LNCaP clone FGC (cell line): ENCODE measurements at regions not wholly inside any gene's neighbourhood (a gene's known extent, or its start where the extent isn't known, plus 50 kb on each side); places are given as distances from the start of the nearest gene placed in this dataset.

Source experiments
- DNase-seq: peaks from one replicate; pipeline ENCODE4 v3.0.0-alpha.2; 2011; ENCODE audit warnings: low read depth
- H3K4me3 ChIP-seq: 2 replicates; pipeline ENCODE4 v1.5.1; 2011; ENCODE audit warnings: mild to moderate bottlenecking, low read depth, low read length, control low read depth
- TF ChIP-seq, protein P1 (sequence below): IDR thresholded peaks from 2 replicates; pipeline ENCODE4 v1.5.1; 2012; ENCODE audit warnings: mild to moderate bottlenecking; ENCODE audit not compliant: control insufficient read depth, insufficient read depth; ENCODE audit errors: extremely low read depth

DNA sequence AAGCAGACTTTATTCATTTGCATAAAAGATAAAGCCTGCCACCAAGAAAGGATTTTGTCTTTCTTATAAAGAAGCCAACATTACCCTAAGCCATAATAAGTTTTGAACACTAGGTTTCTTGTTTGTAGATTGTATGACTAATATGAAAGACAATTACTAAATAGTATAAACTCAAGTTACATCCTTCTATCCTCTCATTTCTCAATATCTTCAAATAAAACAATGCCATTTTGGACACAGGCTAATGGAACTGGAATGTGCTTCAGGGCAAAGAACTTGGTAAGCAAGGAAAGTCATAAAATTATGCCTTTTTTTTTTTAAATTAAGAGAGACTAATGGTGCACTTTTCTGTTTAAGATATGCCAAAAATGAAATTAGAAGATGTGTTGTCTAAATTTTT is 137.7 kb downstream of the DKK1 start:
- no peak for DNase-seq
- TF ChIP-seq, protein P1, sequence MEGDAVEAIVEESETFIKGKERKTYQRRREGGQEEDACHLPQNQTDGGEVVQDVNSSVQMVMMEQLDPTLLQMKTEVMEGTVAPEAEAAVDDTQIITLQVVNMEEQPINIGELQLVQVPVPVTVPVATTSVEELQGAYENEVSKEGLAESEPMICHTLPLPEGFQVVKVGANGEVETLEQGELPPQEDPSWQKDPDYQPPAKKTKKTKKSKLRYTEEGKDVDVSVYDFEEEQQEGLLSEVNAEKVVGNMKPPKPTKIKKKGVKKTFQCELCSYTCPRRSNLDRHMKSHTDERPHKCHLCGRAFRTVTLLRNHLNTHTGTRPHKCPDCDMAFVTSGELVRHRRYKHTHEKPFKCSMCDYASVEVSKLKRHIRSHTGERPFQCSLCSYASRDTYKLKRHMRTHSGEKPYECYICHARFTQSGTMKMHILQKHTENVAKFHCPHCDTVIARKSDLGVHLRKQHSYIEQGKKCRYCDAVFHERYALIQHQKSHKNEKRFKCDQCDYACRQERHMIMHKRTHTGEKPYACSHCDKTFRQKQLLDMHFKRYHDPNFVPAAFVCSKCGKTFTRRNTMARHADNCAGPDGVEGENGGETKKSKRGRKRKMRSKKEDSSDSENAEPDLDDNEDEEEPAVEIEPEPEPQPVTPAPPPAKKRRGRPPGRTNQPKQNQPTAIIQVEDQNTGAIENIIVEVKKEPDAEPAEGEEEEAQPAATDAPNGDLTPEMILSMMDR: no peak
- H3K4me3 ChIP-seq: no peak overlapping the region

DNA sequence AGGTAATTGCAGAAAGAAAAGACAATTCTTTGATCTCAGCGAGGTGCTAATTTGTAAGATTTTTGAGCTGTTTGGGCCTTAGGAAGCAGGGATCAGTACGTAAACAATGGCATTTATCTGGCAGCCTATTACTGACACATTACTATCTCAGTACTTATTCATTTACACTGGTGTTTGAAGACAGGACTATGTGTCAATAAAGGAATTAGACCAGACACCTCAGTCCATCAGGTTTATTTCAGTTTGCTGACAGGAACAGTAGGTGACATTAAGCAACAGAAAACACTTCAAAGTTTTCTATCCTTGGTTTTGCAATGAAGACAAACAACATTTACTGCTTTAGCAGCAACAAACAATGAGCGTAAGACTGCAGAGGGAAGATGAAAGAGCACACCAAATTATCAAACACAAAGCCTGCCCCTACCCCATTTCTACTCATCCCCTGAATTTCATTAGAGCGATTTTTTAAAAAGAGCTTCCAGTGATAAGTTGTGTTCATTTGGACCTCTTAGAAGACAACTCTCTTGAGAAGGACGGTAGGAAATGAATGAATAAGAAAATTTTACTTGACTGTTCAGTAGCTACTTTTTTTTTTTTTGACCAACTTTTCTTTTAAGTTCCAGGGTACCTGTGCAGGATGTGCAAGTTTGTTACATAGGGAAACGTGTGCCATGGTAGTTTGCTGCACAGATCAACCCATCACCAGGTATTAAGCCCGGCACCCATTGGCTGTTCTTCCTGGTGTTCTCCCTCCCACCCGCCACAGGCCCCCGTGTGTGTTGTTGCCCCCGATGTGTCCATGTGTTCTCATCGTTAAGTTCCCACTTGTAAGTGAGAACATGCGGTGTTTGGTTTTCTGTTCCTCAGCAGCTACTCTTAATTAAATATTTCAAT is 138.8 kb downstream of the DKK1 start:
- TF ChIP-seq, protein P1: no peak
- no peak for DNase-seq
- H3K4me3 ChIP-seq: no peak overlapping the region

DNA sequence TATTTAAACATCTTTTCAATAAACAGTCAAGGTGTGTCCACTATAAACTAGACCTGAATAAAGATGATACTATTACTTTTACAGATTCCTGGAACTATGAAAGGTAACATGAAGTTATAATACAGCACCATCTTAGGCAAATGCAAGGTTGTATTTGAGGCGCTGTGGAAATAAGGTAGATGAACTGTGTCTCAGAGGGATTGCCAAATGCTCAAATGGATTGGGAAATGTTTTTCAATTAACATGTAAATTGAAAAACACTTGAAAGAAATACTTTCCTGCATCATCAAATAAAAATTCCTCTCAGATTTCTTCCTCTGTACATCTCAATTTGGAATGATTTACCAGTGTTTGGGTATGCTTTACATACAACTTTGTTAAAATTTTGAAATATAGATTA is 139.4 kb downstream of the DKK1 start:
- no peak for DNase-seq
- TF ChIP-seq, protein P1: no peak
- H3K4me3 ChIP-seq: no peak overlapping the region

DNA sequence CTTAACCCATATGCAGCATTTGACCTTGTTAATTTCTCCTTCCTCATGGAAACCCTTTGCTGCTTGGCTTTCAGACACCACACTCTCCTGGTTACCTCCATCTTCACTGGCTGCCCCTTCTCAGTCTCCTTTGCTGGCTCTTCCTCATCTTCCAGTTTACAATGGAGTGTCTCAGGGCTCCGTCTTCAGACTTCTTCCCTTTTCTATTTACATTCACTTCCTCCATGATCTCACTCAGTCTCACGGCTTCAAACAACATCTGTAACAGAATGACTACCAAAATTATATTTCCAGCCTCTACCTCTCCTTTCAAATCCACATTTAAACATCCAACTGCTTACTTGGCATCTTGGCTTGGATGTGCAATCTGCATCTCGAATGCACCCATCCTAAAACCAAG is 140.4 kb downstream of the DKK1 start:
- H3K4me3 ChIP-seq: no peak overlapping the region
- TF ChIP-seq, protein P1: no peak
- no peak for DNase-seq

DNA sequence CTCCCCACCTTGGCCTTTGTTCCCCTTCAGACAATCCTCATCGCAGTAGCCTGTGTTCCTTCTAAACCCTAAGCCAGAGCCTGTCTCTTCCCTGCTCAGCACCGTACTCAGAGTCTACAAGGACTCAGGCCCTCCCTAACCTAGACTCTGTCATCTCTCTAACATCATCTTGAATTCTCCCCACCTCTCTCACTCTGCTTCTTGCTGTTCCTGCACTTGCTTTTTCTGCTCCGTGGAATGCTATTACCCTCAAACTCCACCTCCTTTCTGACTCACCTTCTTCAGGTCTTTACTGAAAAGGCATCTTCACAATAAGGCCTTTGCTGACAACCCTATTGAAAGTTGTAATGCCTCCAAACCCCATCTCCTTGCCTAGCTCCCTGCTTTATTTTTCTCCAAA is 141.0 kb downstream of the DKK1 start:
- H3K4me3 ChIP-seq: no peak overlapping the region
- TF ChIP-seq, protein P1: no peak
- no peak for DNase-seq

DNA sequence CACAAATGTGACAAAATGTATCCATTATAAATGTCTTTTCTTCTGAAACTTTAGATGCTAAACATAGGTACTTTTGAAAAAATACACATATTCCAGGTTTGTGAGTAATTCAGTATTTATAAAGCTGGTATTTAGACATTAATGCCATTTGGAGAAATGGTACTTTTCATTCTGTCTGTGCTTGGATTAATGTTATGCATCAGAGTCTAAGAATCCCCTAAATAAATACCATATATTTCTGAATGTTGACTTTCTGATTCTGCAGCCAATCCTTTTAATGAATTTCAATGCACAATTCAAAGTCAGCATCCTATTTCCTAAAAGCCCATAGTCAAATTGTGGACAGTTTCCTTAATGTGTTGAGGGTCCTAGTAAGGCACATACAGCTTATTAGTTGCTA is 145.0 kb downstream of the DKK1 start:
- no peak for DNase-seq
- TF ChIP-seq, protein P1: no peak
- no peak overlapping the region for H3K4me3 ChIP-seq

DNA sequence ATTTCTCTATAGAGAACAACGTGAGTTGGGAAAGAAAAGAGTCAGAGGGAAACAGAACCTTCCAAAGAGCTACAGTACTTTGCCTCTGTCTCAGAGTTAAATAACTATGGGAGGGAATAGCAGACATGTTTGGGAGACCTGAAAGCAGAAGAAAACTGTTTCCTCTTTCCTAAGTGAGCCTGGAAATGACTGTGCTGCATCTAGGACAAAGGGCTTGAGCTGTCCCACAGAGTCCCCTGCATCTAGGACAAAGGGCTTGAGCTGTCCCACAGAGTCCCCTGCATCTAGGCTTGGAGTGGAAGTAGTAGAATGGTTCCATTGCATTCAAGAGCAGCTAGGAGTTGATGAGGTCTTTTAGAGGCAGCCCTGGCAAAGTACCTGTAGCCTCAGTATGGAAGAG is 149.7 kb downstream of the DKK1 start:
- DNase-seq: no peak
- no peak overlapping the region for H3K4me3 ChIP-seq
- TF ChIP-seq, protein P1: no peak
